ENCODE measurements at regions not wholly inside any gene's neighbourhood (a gene's known extent, or its start where the extent isn't known, plus 50 kb on each side); places are given as distances from the start of the nearest gene placed in this dataset.

DNA sequence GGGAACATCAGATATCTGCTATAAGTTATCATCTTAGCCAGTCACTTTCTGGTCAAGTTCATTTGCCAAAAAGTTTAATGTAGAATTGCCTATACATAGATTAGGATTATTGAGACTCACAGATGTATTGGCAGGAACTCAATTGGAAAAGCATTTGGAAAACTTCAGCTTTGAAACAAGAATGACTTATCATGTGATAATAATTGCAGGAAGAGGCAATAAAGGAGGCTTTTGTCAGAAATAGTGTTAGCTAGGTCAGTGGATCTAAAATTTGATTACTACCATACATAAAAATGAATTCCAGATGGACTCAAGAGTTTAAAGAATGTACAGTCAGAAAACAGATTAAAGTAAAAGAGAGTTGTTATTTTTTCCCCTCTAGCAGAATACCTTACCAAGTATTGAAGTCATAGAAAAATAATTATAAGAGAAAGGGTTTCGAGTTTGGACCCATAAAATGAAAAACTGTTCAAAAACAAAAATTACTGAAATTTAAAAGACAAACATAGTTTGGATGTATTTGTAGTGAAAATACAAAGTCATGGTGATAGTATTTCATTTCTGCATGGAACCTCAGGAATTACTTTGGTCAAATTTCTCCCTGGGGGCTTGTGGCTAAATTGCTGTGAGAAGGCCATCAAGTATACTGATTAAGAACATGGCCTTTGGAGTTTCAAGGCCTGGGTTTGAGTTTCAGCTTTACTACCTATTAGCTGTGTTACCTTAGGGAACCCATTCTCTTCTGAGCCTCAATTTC is 159.9 kb downstream of the TMEM38B start:
- no peak for ATAC-seq (ENCODE audit: low read depth in 2 of 2)
- H3K27ac Mint-ChIP-seq, result no peak overlapping the region
- no peak overlapping the region for H3K4me3 Mint-ChIP-seq
- peaks cover 18 to 26% (median 26%) of the 10 kb centered on the region in 3 donors for H3K4me1 Mint-ChIP-seq
- no peaks in the 10 kb centered on the region for H3K27me3 Mint-ChIP-seq
- H3K9me3 Mint-ChIP-seq, result peaks cover 0 to 9% (median 4%) of the 10 kb centered on the region in 7 donors
- peaks cover 0 to 6% of the 10 kb centered on the region in 2 donors for H3K36me3 Mint-ChIP-seq
- no peak for DNase-seq

DNA sequence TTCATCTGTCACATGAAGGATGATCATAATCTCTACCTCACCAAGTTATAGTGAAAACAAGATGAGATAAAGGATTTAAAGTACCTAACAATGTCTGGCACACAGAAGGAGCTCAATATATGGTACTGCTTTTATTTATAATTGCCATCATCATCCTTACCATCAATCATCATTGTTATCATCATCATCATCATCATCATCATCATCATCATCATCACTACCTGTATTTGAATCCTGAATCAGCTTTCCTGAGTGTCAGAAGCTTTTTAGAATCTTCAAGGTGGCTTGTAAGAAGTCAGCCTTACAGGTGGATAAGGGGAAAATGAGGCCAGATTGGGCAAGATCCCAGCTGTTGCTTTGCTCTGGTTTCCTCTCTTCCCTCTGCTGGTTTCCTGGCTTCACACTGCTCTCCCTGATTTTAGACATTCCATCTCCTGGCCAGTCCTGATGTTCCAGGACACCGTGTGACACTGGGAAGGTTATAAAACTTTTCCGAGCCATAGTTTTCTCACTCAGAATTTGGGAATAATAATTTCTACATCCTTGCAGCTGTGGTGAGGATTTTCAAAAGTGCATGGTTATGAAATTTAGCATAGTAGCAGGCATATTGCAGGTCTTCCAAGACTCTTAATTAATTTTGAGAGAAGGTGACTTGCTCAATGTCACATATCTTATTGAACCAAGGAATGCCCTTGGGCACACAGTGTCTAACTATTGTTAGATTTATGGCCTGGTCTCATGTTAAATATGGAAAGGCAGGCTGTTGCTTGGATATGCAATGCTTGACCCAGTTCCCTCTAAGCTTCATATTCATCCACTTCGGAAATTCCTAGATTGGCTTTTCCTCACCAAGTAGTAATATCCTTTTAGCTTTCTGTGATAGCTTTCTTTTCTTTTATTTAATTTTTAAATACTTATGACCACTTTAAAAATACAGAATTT is 160.7 kb downstream of the TMEM38B start:
- Mint-ChIP-seq H3K27ac (no peak overlapping the region), H3K36me3 (peaks cover 0 to 14% of the 10 kb centered on the region in 2 donors), H3K9me3 (peaks cover 4 to 17% (median 10%) of the 10 kb centered on the region in 7 donors), H3K27me3 (no peaks in the 10 kb centered on the region), H3K4me1 (peaks cover 25 to 34% (median 33%) of the 10 kb centered on the region in 3 donors), H3K4me3 (no peak overlapping the region)
- ATAC-seq (ENCODE audit: low read depth in 2 of 2) (no peak), DNase-seq (no peak)

DNA sequence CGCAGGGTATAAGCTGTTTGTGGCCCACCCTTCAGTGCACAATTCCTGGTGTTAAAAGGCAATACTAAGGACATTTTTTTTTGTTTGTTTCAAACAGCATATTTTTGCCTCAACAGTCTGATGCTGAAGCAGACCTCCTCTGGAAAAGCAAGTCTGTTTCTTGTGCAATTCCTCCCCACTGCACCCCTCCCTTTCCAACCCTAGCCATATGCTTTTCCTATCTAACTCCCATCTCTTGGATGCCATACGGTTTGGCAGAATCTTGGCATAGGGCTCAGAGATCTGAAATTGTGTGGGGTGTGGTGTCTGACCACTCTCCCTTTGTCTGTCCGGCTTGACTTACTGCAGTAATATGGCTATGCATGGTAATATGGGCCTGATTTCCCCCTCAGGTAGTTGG is 161.6 kb downstream of the TMEM38B start:
- H3K27ac Mint-ChIP-seq, result no peak overlapping the region
- ATAC-seq (ENCODE audit: low read depth in 2 of 2) (no peak), DNase-seq (no peak)
- no peaks in the 10 kb centered on the region for H3K27me3 Mint-ChIP-seq
- no peak overlapping the region for H3K4me3 Mint-ChIP-seq
- H3K36me3 Mint-ChIP-seq, result peaks cover 0 to 15% of the 10 kb centered on the region in 2 donors
- peaks cover 25 to 33% (median 29%) of the 10 kb centered on the region in 3 donors for H3K4me1 Mint-ChIP-seq
- H3K9me3 Mint-ChIP-seq, result peaks cover 4 to 17% (median 10%) of the 10 kb centered on the region in 7 donors

DNA sequence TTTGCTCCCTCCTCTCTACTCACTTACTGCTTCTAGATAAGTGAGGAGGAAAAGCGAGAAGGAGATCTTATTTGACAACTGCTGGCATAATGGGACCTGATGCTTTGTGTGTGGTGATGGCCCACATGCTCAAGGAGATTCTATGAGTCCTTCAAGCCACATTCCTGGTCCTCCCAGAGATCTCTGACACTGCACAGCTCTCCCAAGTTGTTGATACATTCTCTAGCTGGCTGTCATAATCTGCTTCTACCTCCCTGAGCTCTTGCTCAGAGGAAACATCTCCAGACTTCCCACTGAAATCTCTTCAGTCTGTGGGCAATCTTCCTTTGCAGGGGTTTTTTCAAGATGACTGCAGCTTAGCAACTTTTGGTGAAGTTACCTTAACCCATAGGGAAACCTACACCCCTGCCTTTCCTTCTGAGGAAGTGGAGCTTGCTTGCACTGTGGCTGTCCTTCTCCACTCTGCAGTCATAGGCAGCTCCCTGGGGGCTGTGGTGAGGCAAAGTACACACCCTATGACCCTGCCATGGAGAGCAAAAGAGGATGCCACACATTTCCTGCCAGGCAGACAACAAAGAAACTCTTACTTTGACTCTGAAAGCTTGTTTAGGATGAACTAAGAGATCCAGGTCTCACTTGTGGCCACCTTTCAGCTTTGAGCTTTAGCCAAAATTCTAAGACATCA is 163.8 kb downstream of the TMEM38B start:
- peak; percentile 9 for DNase-seq
- no peaks in the 10 kb centered on the region for H3K27me3 Mint-ChIP-seq
- peaks cover 2 to 13% (median 10%) of the 10 kb centered on the region in 7 donors for H3K9me3 Mint-ChIP-seq
- peaks cover 0 to 15% of the 10 kb centered on the region in 2 donors for H3K36me3 Mint-ChIP-seq
- ATAC-seq (ENCODE audit: low read depth in 2 of 2), result peak; percentile 53 to 69
- H3K27ac Mint-ChIP-seq, result peak overlapping the region in 1 of 6 donors; percentile 92
- peak overlapping the region in 1 of 8 donors; percentile 37 for H3K4me3 Mint-ChIP-seq
- peaks cover 25 to 33% (median 28%) of the 10 kb centered on the region in 3 donors for H3K4me1 Mint-ChIP-seq

DNA sequence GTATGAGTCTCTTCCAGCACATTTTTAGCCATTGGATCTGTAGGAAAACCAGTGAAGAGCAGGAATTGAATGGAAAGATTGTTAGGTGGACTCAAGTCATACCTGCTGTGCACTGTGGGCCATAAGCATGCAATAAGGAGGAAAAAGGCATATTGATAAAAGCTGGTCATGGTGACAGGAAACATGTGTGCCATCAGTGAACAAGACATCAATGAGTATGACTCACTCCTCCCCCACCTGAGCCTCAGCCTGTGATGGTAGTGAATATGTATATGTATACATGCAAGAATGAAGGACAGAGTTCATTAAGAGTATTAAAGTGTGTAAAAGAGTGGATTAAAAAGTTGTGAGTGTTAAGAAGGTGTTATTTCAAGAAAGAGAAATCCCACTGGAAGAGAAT is 164.5 kb downstream of the TMEM38B start:
- Mint-ChIP-seq H3K36me3 (peaks cover 0 to 15% of the 10 kb centered on the region in 2 donors), H3K27ac (peak overlapping the region in 4 of 6 donors; percentile 16 to 92 (median 42)), H3K4me3 (peak overlapping the region in 5 of 8 donors; percentile 10 to 63 (median 48)), H3K27me3 (no peaks in the 10 kb centered on the region), H3K9me3 (peaks cover 2 to 13% (median 10%) of the 10 kb centered on the region in 7 donors), H3K4me1 (peaks cover 25 to 33% (median 28%) of the 10 kb centered on the region in 3 donors)
- ATAC-seq (ENCODE audit: low read depth in 2 of 2) (no peak), DNase-seq (no peak)

DNA sequence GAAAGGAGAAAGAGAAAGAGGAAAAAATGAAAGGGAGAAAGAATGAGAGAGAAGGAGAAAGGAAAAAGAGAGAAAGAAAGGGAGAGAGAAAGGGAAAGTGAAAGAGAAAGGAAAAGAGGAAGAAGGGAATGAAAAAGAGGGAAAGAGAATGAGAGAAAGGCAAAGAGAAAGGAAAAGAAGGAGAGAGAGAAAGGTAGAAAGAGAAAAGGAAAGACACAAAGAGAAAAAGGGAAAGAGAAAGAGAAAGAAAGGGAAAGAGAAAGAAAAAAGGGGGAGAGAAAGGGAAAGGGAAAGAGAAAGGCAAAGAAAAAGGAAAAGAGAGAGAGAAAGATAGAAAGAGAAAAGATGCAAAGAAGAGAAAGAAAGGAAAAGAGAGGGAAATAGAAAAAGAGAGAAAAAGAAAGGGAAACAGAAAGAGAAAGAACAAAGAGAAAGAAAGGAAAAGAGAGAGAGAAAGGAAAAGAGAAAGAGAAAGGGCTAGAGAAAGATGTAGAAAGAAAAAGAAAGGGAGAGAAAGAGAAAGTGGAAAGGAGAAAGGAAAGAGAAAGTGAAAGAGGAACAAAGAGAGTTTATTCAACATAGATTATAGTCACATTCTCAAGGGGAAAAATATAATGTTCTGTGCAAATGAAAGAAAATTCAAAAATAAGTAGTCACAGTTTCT is 165.2 kb downstream of the TMEM38B start:
- Mint-ChIP-seq H3K27me3 (no peaks in the 10 kb centered on the region), H3K27ac (peak overlapping the region in 5 of 6 donors; percentile 37 to 92 (median 79)), H3K36me3 (peaks cover 0 to 15% of the 10 kb centered on the region in 2 donors), H3K4me3 (peak overlapping the region; percentile 10 to 77 (median 44)), H3K9me3 (peaks cover 2 to 13% (median 10%) of the 10 kb centered on the region in 7 donors), H3K4me1 (peaks cover 25 to 33% (median 28%) of the 10 kb centered on the region in 3 donors)
- DNase-seq (peak; percentile 17), ATAC-seq (ENCODE audit: low read depth in 2 of 2) (peak; percentile 41 to 62)

DNA sequence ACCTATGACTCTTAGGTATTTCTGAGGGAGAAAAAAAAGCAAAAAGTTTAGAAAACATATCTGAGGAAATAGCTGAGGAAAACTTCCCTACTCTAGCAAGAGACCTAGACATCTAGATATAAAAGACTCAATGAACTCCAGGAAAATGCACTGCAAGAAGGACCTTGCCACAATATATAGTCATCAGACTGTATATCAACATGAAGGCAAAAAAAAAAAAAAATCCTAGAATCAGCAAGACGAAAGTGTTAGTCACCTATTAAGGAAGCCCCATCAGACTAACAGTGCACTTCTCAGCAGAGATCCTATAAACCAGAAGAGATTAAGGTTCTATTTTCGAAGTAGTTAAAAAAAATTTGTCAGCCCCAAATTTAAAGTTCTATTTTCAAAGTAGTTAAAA is 166.2 kb downstream of the TMEM38B start:
- H3K27ac Mint-ChIP-seq, result no peak overlapping the region
- H3K4me1 Mint-ChIP-seq, result peaks cover 25 to 33% (median 28%) of the 10 kb centered on the region in 3 donors
- no peak for ATAC-seq (ENCODE audit: low read depth in 2 of 2)

DNA sequence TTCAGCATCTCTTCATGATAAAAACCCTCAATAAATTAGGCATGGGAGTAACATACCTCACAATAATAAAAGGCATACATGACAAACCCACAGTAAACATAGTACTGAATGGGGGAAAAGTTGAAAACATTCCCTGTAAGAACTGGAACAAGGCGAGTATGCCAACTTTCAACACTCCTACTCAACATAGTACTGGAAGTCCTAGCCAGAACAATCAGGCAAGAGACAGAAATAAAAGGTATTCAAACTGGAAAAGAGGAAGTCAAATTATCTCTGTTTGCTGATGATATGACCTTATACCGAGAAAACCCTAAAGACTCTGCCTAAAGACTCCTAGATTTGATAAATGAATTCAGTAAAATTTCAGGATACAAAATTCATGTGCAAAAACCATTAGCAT is 167.6 kb downstream of the TMEM38B start:
- H3K9me3 Mint-ChIP-seq, result peaks cover 2 to 13% (median 10%) of the 10 kb centered on the region in 7 donors
- H3K4me3 Mint-ChIP-seq, result no peak overlapping the region
- no peaks in the 10 kb centered on the region for H3K27me3 Mint-ChIP-seq
- H3K36me3 Mint-ChIP-seq, result peaks cover 0 to 15% of the 10 kb centered on the region in 2 donors
- H3K4me1 Mint-ChIP-seq, result peaks cover 22 to 30% (median 24%) of the 10 kb centered on the region in 3 donors
- no peak for ATAC-seq (ENCODE audit: low read depth in 2 of 2)
- DNase-seq, result no peak
- no peak overlapping the region for H3K27ac Mint-ChIP-seq

More for the DNA sequence above, 166.2 kb downstream of the TMEM38B start:
- Mint-ChIP-seq H3K4me3 (no peak overlapping the region), H3K27me3 (no peaks in the 10 kb centered on the region), H3K9me3 (peaks cover 2 to 13% (median 10%) of the 10 kb centered on the region in 7 donors), H3K36me3 (peaks cover 0 to 15% of the 10 kb centered on the region in 2 donors)
- no peak for DNase-seq

DNA sequence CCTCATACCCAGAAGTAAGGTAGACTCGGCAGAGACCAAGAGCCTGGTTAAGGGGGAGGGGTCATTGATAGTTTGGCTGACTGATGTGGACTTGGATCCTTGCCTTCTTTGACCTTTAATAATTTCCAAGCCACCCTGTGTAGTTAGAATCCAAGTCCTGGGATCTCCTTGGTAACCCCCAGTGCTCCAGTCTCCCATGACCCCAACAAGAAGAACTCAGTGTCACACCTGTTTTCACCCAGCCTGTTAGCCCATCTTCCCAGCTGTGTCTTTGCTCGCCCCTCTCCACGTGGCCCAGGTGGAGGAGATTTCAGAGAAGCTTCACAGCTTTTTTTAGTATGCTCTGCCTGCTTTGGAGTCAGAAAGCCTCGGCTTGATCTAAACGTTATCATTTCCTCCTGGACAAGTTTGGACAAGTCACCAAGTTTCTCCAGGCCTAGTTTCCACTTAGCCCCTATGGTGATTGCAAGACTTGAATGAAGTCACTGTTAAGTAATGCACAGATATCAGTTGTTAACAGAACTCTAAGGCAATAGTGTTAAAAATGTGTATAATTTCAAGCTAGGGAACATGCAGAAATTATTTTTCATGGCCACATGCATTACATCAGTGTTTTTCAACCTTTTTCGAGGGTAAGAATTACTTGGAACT is 170.0 kb downstream of the TMEM38B start:
- ATAC-seq (ENCODE audit: low read depth in 2 of 2), result no peak
- Mint-ChIP-seq H3K27ac (peak overlapping the region in 1 of 6 donors; percentile 55), H3K4me3 (no peak overlapping the region)

DNA sequence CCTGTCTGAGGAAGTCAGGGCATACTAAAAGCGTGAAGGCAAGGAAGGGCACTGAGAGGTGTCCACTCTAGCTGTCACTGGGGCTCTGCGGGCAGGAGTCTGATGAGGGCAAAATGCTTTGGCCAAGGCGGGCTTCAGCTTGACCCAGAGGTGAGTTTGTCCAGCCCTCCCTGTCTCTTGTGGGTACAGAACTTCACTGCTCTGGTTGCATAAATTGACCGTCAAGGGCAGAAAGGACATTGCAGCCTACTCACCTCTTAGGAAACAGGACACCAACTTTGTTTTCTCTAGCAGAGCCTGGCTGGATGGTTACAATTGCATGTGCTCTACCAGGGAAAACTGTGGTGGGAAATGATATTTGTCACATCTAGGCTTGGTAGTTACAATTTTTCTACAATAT is 170.9 kb downstream of the TMEM38B start:
- H3K4me3 Mint-ChIP-seq, result no peak overlapping the region
- no peak for DNase-seq

More for the DNA sequence above, 170.0 kb downstream of the TMEM38B start:
- H3K36me3 Mint-ChIP-seq, result peaks cover 0 to 7% of the 10 kb centered on the region in 2 donors
- peaks cover 1 to 9% (median 6%) of the 10 kb centered on the region in 7 donors for H3K9me3 Mint-ChIP-seq
- H3K27me3 Mint-ChIP-seq, result no peaks in the 10 kb centered on the region
- DNase-seq, result no peak
- H3K4me1 Mint-ChIP-seq, result peaks cover 6% of the 10 kb centered on the region in 3 donors

DNA sequence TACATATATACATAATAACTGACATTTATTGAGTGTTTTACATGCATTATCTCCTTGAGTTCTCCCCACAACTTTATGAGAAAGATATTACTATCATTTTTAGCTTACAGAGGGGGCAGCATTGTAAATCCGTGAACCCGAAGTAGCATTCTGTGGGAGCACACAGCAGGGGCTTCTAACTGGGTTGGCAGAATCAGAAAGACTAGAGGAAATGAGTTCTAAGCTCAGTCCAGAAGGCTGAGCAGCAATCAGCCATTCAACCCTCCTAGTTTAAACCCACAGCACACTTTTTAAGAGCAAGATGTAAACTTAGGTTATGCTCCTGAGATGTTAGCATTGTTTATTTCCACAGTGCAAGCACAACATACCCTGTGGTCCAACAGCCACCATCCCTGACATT is 177.2 kb downstream of the TMEM38B start:
- no peak overlapping the region for H3K27ac Mint-ChIP-seq
- no peaks in the 10 kb centered on the region for H3K27me3 Mint-ChIP-seq
- H3K9me3 Mint-ChIP-seq, result peaks cover 0 to 4% (median 0%) of the 10 kb centered on the region in 7 donors
- H3K4me1 Mint-ChIP-seq, result no peaks in the 10 kb centered on the region
- H3K4me3 Mint-ChIP-seq, result peak overlapping the region in 1 of 8 donors; percentile 53
- ATAC-seq (ENCODE audit: low read depth in 2 of 2) (no peak), DNase-seq (no peak)
- H3K36me3 Mint-ChIP-seq, result no peaks in the 10 kb centered on the region

More for the DNA sequence above, 170.9 kb downstream of the TMEM38B start:
- H3K27ac Mint-ChIP-seq, result no peak overlapping the region
- ATAC-seq (ENCODE audit: low read depth in 2 of 2), result no peak
- peaks cover 0 to 5% (median 1%) of the 10 kb centered on the region in 7 donors for H3K9me3 Mint-ChIP-seq
- no peaks in the 10 kb centered on the region for H3K36me3 Mint-ChIP-seq
- H3K4me1 Mint-ChIP-seq, result no peaks in the 10 kb centered on the region
- H3K27me3 Mint-ChIP-seq, result no peaks in the 10 kb centered on the region

DNA sequence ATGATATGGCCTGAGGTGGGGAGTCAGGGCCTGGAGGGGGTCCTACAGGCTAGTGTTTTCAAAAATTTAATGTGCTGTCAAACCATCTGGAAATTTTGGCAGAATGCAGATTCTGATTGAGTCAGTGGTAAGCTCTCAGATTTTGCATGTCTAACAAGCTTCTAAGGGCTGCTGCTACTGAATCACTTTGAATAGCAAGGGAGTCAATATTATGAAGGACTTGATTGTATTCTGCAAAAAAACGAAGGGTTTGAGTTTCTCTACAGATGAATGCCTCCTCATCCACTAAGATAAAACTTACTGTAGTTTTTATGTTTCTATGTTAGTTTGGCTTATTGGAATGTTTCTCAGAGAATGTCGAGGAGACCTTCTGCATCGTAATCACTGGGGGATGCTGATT is 179.5 kb downstream of the TMEM38B start:
- ATAC-seq (ENCODE audit: low read depth in 2 of 2), result no peak
- DNase-seq, result no peak
- H3K27me3 Mint-ChIP-seq, result no peaks in the 10 kb centered on the region
- H3K36me3 Mint-ChIP-seq, result no peaks in the 10 kb centered on the region
- no peak overlapping the region for H3K27ac Mint-ChIP-seq
- H3K9me3 Mint-ChIP-seq, result peaks cover 0 to 4% (median 0%) of the 10 kb centered on the region in 7 donors
- H3K4me3 Mint-ChIP-seq, result no peak overlapping the region
- H3K4me1 Mint-ChIP-seq, result peaks cover under 1 to 5% (median under 1%) of the 10 kb centered on the region in 3 donors

Data from naive B cell (primary cell).